Body of pancreas (tissue), 4 donors: ENCODE measurements at regions not wholly inside any gene's neighbourhood (a gene's known extent, or its start where the extent isn't known, plus 50 kb on each side); places are given as distances from the start of the nearest gene placed in this dataset.

Experiments used
- CTCF ChIP-seq, 7 experiments: fragments of 450-650 bp in 4 of 7; fragments of 200-600 bp in 3 of 7; sonication (generic) in 3 of 7; IDR thresholded peaks; one replicate each; pipeline ENCODE4 v1.5.1; 2016 to 2019; ENCODE audit warnings: antibody characterized with exemption in 7 of 7
- POLR2A ChIP-seq, 3 donors: fragments of 450-650 bp; IDR thresholded peaks; one replicate each; pipeline ENCODE4 v1.6.1; 2016; ENCODE audit warnings: antibody characterized with exemption in 3 of 3, mild to moderate bottlenecking in 2 of 3

GRCh38 chr2:4370422-4371090 is 667.2 kb downstream of the DCDC2C start:
- TF ChIP-seq CTCF (IDR thresholded peaks at IDR 0.05) (no peak), POLR2A (IDR thresholded peaks at IDR 0.05) (no peak)
